GM18502 (cell line): ENCODE measurements at regions not wholly inside any gene's neighbourhood (a gene's known extent, or its start where the extent isn't known, plus 50 kb on each side); places are given as distances from the start of the nearest gene placed in this dataset.

Experiments
- ATAC-seq: cut with Tn5 transposase; IDR thresholded peaks from one replicate; pipeline ENCODE4 v1.9.1; 2021; ENCODE audit warnings: mild to moderate bottlenecking; ENCODE audit not compliant: unreplicated experiment, poor library complexity

GRCh38 chr11:87972133-87972532 is 203.1 kb downstream of the RAB38 start:
- peak; percentile 74 for ATAC-seq

GRCh38 chr11:87971354-87971753 is 203.9 kb downstream of the RAB38 start:
- ATAC-seq, result no peak

DNA sequence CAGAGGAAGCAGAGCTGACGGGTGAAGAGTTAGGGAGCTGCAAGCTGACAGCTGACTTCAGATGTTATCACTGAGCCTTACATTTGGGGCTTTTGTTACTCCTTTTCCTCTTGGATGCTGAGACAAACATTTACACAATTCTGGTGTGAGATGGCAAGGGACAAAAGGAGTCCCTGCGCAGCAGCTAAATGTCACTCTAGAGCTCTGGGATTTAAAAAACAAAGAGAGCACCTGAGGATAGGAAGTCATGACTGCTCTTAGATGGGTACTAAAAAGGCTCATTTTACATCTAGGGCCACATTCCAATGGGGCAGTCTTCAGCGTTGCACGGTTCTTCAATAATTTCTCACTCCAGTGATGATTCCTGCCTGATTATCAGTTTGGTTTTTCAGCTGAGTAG is 204.5 kb downstream of the RAB38 start:
- no peak for ATAC-seq

DNA sequence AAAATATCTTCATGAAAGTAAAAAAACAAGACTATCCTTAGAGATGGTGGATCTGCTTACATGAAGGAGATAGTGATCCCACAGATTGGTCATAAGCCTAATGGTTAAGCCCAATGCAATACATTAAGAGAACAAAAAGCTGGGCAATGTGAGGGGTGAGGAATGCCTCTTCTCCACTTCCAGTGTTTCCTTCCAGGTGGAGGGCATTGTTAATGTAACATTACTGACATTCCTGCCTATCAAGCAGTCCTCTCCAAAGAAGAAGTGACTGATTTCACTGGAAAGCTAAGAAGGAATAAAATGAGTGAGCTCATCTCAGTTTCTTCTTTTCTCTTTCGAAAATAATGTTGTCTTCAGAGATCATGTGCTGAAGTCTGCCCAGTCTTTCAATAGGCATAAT is 207.8 kb downstream of the RAB38 start:
- no peak for ATAC-seq

GRCh38 chr11:87966694-87967093 is 208.5 kb downstream of the RAB38 start:
- ATAC-seq, result no peak

GRCh38 chr11:87966216-87966615 is 209.0 kb downstream of the RAB38 start:
- ATAC-seq, result no peak

GRCh38 chr11:87961606-87962005 is 213.6 kb downstream of the RAB38 start:
- ATAC-seq, result no peak

DNA sequence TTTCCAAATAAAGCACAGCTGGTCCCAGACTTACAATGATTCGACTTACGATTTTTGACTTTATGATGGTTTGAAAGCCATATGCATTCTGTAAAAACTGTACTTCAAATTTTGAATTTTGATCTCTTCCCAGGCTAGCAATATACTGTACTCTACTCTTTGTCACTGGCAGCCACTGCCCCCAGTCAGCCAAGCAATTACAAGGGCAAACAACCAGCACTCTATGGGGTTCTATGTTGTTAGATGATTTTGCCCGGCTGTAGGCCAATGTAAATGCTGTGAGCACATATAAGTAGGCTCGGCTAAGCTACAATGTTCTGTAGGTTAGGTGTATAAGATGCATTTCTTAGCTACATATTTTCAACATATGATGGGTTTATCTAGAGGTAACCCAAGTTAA is 217.3 kb downstream of the RAB38 start:
- ATAC-seq, result no peak

GRCh38 chr11:87954476-87954875 is 220.8 kb downstream of the RAB38 start:
- no peak for ATAC-seq

GRCh38 chr11:87942786-87943185 is 232.5 kb downstream of the RAB38 start:
- ATAC-seq, result no peak

DNA sequence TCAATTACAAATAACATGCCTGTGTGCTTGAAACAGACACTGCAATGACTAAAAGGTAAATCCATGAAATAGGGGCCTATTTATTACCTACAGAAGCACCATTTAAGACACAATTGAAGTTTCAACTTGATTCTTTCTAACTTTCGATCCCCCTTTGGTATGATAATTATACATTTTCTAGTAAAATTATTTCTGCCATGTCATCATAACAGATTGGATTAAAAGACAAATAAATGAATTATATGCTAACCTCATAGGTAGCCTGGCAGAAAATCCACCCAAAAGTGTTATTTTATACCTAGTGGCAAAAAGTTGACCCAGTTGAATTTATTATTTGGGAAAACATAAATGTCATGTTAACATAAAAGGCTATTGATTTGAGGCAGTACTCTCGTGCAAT is 241.1 kb downstream of the RAB38 start:
- no peak for ATAC-seq

- ATAC-seq, result no peak
Measured at GRCh38 chr11:87926250-87926970, 248.8 kb downstream of the RAB38 start.

- no peak for ATAC-seq
Measured at GRCh38 chr11:87924125-87924524, 251.1 kb downstream of the RAB38 start.

DNA sequence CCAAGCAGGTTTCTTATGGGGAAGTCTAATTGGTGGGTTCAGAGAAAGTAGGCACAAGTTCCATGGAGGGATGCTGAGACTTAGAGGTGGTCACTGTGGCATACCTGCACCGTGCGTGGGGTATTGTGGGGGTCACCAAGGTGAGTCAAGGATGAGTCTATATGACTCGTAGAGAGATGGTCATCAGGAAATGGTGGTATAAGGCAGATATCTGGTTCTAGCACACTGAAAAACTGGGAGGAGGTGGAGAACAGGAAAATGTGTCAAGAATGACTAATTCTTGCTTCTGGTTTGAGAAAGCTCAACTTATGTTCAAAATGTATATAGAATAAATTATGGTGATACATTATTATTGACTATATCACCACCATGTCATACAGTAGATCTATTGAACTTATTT is 258.1 kb downstream of the RAB38 start:
- ATAC-seq, result no peak

DNA sequence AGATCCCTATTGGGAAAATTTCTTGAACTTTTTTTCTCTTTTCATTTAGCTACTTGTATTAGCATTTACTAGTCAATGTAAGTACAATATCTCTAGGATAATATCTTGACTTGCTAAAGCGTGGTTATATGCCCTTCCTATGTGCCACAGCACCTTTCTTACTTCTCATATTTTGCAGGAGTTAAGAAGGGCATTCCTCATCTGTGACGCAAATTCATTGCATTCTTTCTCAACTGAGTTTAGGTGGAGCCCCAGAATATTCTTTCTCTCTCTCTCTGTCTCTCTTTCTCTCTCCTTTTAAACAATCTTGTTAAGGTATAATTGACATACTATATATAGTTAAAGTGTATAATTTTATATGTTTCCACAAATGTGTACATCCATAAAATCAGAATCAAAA is 266.1 kb downstream of the RAB38 start:
- no peak for ATAC-seq

GRCh38 chr11:87908086-87908485 is 267.2 kb downstream of the RAB38 start:
- no peak for ATAC-seq

GRCh38 chr11:87903345-87903744 is 271.9 kb downstream of the RAB38 start:
- no peak for ATAC-seq

- ATAC-seq, result no peak
Measured at GRCh38 chr11:87901341-87901740, 273.9 kb downstream of the RAB38 start.

DNA sequence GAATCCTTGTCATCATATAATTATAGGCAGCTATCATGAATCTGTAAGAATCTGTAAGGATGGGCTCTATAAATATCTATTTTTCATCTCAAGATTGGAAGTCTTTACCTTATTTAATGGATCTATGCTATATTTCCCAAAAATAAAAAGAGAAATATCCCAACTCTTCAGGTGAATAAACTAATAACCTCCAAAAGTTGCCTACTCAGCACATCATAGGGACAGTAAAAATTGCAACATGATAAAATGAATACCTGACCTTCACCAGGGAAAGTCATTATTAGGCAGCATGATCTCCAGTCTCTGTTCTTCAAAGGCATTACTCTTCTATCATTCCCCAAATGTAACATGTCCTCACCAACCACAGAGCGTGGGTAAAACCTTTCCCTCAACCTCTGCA is 277.3 kb downstream of the RAB38 start:
- ATAC-seq, result no peak

DNA sequence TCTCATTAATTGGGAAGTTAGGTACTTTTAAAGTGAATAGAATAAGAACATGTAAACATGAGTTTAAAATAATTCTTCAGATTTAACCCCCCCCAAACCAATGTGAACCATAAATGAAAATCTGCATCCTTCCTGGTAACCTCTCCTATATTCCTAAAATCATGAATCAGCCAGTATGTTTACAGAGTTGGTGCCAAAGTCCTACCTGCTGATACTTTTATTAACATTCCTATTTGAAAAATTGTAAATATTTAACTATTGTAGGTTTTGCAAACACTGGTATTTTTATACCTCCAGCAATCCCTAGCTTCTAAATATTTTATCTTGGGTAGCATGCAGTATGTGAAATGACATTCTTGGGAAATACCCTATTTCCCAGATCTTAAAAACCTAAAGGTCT is 278.2 kb downstream of the RAB38 start:
- no peak for ATAC-seq

GRCh38 chr11:87894961-87895360 is 280.3 kb downstream of the RAB38 start:
- ATAC-seq, result no peak

DNA sequence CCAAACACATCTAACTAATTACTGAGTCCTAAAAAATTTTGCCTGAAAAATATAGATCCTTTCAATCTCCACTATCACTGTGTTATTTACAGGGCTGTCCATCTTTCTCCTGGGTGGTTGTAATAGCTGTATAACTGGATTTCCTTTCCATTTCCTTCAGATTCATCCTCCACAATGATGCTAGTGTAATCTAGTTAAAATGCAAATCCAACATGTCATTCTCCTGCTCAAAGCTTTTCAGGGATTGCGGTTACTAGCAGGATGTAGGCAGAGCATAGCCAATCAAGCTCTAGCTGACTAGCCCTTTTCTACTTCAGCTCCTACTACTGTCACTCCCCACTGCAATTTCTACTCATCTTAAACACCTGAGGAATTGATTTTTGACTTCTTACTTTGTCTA is 283.0 kb downstream of the RAB38 start:
- ATAC-seq, result no peak

DNA sequence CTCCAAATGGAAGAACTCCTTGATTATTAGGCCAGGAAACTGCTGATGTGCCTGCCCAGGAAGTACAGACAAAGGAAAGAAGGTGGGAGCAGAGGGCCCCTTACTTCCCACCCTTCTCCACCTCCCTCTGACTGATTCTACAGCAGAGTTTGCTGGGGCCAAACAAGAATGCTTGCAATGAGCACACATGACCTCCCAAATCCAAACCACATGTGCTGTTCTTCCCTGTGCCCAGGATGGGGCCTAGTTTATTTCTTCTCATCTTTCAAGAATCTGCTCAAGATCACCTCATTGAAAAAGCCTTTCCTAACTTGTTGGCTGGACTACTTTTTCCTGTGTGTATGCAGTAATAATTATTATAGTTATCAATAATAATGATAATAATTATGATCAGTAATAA is 286.1 kb downstream of the RAB38 start:
- ATAC-seq, result no peak
